ENCODE measurements at regions not wholly inside any gene's neighbourhood (a gene's known extent, or its start where the extent isn't known, plus 50 kb on each side); places are given as distances from the start of the nearest gene placed in this dataset.

DNA sequence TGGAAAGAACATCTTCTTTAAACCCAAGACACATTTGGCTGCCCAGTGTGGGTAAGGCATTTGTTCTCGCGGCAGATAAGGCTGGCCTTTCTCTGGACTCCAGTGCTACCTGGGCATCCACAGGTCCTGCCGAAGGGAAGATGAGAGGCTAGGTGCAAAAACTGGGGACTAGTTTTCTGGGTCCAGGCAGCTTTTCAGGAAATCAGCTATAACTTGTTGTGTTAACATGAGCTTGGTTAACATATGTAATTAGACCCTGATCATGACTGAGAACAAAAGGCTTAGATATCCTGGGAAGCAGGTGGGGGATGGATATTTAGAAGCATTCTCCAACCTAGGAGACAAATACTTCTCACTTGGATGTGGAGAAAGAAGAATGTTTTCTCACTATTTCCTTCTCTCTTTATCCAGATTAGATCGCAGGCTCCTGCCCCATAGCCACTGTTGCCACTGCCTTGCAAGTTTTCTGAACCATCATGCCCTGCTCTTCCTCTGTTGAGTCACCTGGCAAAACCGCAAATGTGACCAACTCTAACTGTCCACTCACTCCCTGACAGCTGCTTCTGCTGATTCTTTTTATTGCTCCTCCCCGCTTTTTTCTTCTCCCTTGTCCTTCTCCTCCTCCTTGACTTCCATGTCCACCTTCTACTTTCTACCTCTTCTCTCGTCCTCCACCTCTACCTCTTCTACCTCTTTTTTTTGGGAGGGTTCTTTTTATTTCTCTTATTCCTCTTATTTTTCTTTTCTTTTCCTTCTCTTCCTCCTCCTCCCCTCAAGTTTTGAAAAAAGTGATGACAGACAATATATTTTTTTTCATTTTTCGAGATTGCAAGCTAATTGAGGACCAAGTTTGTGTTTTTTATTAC lies 258.1 kb downstream of the UTRN start:
- Histone ChIP-seq H3K4me1 (replicated peaks in 1 of 4; ENCODE audit: control insufficient read depth in 3 of 4, insufficient read depth in 4 of 4, low read length in 3 of 4) (peaks cover 0 to 4% (median 1%) of the 10 kb centered on the region in 4 experiments; a peak in 2 of 7 replicates), H3K9ac (replicated peaks in 1 of 4; ENCODE audit: extremely low read depth in 1 of 4, low read depth in 3 of 4, low read length in 3 of 4) (no peak overlapping the region), H2BK12ac (ENCODE audit: low read depth, low read length) (no peak overlapping the region), H3K27ac (ENCODE audit: low read depth, low read length) (no peak overlapping the region), H3K36me3 (ENCODE audit: control insufficient read depth in 2 of 4, insufficient read depth in 4 of 4, low read length in 3 of 4) (peaks cover 0 to 8% (median 0%) of the 10 kb centered on the region in 4 experiments; a peak in 1 of 8 replicates), H2AK5ac (ENCODE audit: low read depth, low read length) (no peak overlapping the region), H3K79me1 (ENCODE audit: low read depth, low read length) (no peaks in the 10 kb centered on the region), H3K56ac (replicated peaks; ENCODE audit: insufficient read length, low read depth, low read length) (no peak overlapping the region), H4K8ac (ENCODE audit: extremely low read depth, insufficient read depth, low read length) (no peak overlapping the region), H3K9me3 (ENCODE audit: insufficient read depth in 2 of 2, low read depth in 1 of 2, low read length in 1 of 2) (no peaks in the 10 kb centered on the region), H2BK15ac (ENCODE audit: low read length) (no peak overlapping the region), H4K5ac (ENCODE audit: insufficient read length, low read depth, low read length) (no peak overlapping the region), H2BK120ac (replicated peaks; ENCODE audit: low read depth, low read length) (no peak overlapping the region), H3K79me2 (ENCODE audit: control insufficient read depth in 1 of 2, insufficient read depth in 2 of 2, low read length in 2 of 2) (no peaks in the 10 kb centered on the region), H3K18ac (ENCODE audit: extremely low read depth, low read length) (no peak overlapping the region), H3K4ac (replicated peaks; ENCODE audit: insufficient read length, low read depth, low read length) (no peak overlapping the region), H4K20me1 (replicated peaks in 1 of 2; ENCODE audit: control insufficient read depth in 1 of 2, insufficient read depth in 2 of 2, low read length in 2 of 2) (no peaks in the 10 kb centered on the region), H2AFZ (ENCODE audit: low read length) (no peak overlapping the region), H3K14ac (ENCODE audit: insufficient read length) (no peak overlapping the region), H3K4me3 (ENCODE audit: extremely low read depth in 1 of 4, insufficient read depth in 2 of 4, low read depth in 3 of 4, low read length in 4 of 4) (no peak overlapping the region), H3K4me2 (ENCODE audit: insufficient read depth in 1 of 2, low read depth in 2 of 2, low read length in 2 of 2) (no peak overlapping the region), H2BK20ac (ENCODE audit: low read length) (no peak overlapping the region), H2BK5ac (ENCODE audit: low read depth, low read length) (no peak overlapping the region), H3K23me2 (ENCODE audit: low read depth, low read length) (no peaks in the 10 kb centered on the region), H4K91ac (replicated peaks; ENCODE audit: insufficient read length, low read length) (no peak overlapping the region), H3K23ac (ENCODE audit: insufficient read length) (no peak overlapping the region), H3K27me3 (replicated peaks in 1 of 4; ENCODE audit: control insufficient read depth in 3 of 4, extremely low read depth in 1 of 4, insufficient read depth in 3 of 4, low read length in 3 of 4) (no peaks in the 10 kb centered on the region)
- WGBS, 2 experiments (ENCODE audit: extremely low coverage in 1 of 2, insufficient coverage in 1 of 2, insufficient read length in 1 of 2, insufficient replicate concordance in 2 of 2, low coverage in 1 of 2, low lambda C conversion rate in 2 of 2, missing lambda C conversion rate in 1 of 2) = 90% methylated on average over 8 of the region's 8 CpGs; no CpG with 5 or more reads in 1 of the 2 experiments
- TF ChIP-seq SP4 (IDR thresholded peaks at IDR 0.05; ENCODE audit: low read length) (no peak), POLR2A (IDR thresholded peaks at IDR 0.05; ENCODE audit: control extremely low read depth in 1 of 2, low read depth in 2 of 2, low read length in 2 of 2) (no peak), CHD2 (IDR thresholded peaks at IDR 0.05; ENCODE audit: low read length) (no peak), YY1 (IDR thresholded peaks at IDR 0.05; ENCODE audit: low read depth, low read length) (no peak), SAP30 (IDR thresholded peaks at IDR 0.05; ENCODE audit: insufficient read depth, insufficient replicate concordance, low read length) (no peak), MAFK (IDR thresholded peaks at IDR 0.05; ENCODE audit: low read depth, low read length) (no peak), SIRT6 (IDR thresholded peaks at IDR 0.05; ENCODE audit: low read length) (no peak)
- TF ChIP-seq, protein P1, sequence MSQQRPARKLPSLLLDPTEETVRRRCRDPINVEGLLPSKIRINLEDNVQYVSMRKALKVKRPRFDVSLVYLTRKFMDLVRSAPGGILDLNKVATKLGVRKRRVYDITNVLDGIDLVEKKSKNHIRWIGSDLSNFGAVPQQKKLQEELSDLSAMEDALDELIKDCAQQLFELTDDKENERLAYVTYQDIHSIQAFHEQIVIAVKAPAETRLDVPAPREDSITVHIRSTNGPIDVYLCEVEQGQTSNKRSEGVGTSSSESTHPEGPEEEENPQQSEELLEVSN (IDR thresholded peaks at IDR 0.05) = no peak
- FAIRE-seq (no peak), DNase-seq (ENCODE audit: low read depth in 1 of 2, low spot score in 2 of 2) (no peak)
- CTCF ChIA-PET (ENCODE audit: partially characterized antibody) = no interaction called here
- POLR2A ChIA-PET (ENCODE audit: partially characterized antibody) = no interaction called here

All from H1 (cell line).